ENCODE measurements at regions not wholly inside any gene's neighbourhood (a gene's known extent, or its start where the extent isn't known, plus 50 kb on each side); places are given as distances from the start of the nearest gene placed in this dataset.

DNA sequence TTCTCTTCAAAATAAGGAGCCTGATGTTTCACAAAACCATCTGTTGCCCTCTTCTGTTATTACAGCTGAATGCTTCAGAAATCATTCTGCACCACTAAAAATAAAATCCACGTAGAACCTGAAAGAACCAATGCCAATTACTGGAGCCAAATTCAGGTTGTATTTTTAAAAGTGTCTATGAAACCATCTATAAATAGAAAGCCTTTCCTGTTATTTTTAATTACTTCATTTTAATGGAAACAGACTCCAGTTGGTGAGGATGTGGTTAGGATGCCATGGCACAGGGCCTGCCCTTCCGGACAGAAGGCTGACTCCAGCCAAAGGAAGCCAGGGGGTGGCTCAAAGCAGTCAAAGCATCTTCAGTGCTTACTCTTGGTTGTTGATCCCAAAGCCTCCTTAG lies 119.8 kb downstream of the TENT4A start:
- DNase-seq, result no peak

DNA sequence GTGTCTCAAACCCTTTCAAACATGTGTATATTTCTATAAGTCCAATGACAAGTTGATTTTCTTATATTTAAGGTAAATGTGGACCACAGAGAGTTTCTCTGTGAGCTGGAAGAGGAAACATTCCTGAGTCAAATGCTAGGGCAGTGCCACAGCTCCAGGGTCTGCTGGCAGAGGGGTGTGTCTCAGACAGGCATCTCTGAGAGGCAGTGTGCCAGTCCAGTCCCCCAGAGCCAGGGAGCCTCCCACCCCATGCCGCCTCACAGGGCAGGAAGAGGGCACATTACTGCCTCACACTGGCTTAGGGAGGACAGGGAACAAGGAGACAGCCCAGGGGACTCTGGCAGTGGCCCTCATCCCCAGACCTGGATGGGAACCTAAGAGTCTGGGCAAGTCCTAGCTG lies 120.2 kb downstream of the TENT4A start:
- DNase-seq, result no peak

DNA sequence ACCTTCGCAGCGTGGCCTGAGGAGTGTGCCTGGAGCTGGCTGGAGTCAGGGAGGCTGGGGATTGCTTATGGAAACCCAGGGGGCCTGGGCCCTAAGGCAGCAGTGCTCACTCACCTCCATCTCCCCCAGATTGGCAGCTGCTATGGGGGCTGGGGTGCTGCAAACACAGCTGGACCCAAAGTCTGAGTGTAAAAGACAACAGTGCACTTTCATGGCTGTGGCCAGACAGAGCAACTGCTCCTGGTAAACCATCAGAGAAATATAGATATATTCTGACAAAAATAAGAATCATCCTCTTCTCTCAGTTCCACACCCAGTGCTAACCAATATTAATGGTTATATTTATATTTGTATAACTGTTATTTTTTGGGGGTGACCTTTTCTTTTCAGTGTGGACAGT lies 123.9 kb downstream of the TENT4A start:
- no peak for DNase-seq

DNA sequence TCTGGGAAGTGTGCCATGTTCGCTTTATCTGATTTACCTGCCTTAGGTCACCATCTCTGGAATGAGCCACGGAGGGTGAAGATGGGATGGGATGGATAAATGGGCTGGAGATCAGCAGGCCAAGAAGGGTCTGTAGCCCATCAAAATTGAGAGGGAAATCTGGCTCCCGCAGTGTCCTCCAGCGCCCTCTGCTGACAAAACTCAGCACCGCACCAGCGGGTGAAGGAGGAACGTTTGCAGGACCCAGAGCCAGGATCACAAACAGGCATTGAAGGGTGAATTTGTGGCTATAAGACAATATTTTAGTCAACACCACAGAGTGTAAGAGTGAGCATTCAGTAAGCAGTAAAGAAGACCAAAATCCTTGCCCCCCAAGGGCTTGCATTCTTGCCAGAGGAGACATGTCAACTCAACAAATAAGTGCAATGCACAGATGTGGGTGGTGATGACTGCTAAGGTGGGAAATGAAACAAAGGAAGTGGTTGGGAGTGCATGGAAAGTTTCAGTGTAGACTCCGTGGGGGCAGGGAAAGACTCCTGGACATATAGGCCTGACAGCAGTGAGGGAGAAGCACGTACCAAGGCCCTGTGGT lies 124.4 kb downstream of the TENT4A start:
- no peak for DNase-seq

DNA sequence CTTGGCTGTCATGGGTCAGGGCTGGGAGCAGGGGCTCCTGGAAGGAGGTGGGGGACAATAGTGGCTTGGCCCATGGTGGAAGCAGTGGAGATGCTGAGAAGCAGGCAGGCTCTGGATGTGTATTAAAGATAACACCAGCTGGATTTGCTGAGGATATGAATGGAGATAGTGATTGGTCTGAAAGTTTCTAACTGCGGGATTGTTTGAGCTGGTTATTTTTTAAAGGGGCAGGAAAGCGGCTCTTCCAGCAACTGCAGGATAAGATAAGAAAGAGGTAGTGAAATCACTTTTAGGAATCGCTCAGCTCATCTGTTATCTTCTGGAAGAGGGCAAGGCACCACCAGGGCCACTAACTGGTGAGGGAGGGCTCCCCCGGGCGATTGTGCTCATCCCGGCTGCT lies 125.5 kb downstream of the TENT4A start:
- no peak for DNase-seq

DNA sequence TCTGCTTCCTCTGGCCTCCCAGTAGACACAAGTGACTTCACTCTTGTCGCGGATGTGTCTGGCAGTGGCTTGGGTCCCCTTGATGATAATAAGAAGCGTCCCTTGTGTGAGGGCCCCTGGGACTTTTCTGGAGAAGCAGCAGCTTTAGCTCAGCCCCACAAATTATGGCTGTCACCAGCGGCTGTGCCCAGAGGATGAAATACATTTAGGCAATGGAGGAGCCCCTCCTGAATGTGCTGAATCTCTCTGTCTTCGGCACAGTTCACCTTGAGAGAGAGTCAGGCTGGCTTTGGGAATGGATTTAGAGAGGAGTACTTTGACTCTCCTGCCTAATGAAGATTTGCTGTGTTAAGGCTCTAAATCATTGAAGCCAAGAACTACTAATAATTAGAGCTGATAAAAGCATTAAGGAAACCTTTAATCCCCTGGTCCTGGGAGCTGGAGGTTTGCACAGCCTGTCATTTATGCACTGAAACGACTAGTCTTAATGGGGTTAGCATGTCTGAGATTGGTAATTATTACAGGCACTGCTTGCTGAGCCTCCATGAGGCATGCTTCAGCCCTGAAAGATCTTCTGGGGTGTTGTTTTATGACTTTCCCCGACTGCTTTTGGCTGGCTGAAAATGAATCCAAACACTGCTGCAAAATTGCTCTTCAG lies 127.0 kb downstream of the TENT4A start:
- no peak for DNase-seq

DNA sequence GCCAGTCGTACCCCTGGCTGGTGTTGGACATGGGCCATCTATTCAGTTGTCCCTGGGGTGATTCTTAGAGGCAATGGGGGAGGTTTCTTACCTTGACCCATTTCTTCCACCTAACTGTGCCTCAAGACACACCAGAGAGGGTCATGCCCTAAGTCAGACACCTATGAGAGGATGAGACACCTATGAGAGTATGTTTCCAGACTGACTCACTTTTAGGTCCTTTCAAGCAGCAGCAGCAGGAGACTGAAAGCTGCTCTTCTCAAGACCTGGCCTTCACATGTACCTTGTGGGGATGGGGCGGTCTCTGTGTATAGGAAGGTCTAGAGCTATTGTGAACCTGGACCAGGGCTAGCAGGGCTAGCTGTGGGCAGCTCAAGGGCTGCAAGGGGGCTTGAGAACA lies 130.1 kb downstream of the TENT4A start:
- DNase-seq, result no peak

DNA sequence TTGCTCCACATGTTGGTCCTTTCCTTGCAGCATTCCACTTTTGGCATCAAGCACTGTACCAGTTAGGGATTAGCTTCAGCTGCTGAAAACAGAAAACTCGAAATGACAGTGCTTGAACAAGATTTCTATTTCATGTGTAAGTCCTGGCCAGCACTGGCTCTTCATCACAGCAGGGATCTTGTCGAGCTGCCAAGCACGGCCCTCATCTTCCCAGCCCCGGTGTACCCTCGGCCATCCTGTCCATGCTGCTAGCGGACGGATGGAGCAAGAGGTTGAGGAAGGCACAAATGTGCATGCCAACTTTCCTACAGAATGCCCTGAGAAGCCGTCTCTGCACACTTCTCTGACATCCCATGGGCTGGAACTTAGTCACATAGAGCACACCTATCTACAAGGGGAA lies 130.6 kb downstream of the TENT4A start:
- DNase-seq, result no peak

DNA sequence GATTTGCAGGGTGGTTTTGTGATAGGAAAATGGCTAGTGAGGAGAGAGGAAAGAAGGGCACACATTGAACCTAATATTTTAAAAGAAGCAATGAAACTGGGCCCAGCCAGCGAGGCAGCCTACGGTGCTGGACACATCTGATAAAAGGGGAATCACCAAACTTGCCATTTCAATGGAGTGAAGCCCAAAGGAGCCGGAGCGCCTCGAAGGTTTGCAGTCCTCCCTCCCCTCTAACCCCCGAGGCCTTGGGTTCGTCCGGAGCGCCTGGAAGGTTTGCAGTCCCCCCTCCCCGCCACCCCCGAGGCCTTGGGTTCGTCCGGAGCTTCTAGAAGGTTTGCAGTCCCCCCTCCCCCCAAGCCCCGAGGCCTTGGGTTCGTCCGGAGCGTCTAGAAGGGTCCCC lies 132.6 kb downstream of the TENT4A start:
- no peak for DNase-seq

DNA sequence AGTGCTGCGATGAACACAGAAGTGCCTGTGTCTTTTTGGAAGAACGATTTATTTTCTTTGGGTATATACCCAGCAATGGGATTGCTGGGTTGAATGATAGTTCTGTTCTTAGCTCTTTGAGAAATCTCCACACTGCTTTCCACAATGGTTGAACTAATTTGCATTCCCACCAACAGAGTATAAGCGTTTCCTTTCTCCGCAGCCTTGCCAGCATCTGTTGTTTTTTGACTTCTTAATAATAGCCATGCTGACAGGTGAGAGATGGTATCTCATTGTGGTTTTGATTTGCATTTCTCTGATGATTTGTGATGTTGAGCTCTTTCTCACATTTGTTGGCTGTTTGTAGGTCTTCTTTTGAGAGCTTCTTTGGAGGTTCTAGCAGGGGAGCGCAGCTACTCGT lies 134.6 kb downstream of the TENT4A start:
- no peak for DNase-seq

DNA sequence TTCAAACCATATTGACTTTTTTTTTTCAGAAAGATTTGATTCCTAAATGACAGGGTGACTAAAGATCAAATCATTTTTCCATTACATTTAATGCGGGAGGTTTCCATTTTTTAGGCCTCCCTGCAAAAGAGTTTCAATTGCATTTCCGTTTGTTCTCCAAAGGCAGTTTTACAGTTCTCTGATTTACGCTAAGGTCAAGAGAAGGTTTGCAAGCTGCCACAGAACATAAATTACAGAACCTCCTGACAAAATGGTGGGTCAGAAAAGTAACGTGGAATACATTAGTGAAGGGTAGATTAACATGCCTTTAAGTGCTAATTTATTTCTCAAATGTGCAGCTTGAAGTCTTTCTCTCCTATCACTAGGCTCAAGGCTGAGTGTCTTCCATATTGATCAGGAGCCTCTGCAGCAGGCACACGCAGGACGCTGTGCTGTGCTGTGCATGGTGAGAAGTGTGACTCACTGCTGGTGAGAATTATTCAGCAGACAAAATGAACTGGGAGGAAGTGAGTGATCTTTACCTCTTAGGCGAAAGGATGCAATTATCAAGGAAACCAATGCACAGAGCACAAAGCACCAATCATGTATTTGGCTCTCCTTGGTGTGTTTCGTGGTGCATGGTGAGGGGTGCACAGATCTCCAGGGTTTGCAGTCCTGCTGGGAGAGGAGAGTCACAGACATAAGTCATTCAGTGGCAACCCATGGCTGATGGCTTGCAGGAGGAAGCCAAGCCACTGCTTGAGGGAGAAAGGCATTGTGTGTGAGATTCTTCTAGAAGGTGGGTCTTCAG lies 136.3 kb downstream of the TENT4A start:
- DNase-seq, result no peak

DNA sequence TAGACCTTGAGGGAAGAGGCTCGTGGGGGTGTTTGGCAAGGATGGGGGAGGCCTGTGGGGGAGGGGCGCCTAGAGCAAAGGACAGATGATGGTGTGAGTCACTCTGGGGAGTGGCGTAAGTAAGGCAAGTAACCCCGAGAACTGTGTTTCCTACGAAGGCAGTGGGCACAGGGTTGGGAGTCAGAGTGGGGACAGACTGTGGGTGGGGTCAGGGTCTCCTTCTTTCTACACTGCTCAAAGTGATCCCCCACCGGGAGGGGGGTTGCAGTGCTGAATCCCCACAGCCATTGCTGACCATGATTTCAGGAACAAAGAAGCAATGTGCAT lies 136.8 kb downstream of the TENT4A start:
- DNase-seq, result no peak

DNA sequence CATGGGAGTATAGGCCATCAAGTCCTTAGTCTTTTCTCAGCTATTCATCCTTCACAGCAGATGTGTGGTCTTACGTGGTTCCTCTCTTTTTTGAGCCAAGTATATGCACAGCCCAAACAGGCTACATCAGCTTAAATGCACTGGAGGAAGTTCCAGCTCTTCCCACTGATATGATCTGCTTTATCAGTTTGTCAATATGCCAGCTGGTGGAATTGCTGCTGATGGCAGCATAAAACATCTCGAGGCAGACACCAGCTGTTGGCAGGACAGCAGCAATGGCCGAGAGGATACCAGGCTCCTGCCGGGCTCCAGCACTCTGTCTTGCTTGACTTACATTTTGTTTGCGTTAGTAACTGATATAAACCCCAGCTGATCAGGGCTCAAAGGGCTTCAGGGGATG lies 143.4 kb downstream of the TENT4A start:
- DNase-seq, result no peak

DNA sequence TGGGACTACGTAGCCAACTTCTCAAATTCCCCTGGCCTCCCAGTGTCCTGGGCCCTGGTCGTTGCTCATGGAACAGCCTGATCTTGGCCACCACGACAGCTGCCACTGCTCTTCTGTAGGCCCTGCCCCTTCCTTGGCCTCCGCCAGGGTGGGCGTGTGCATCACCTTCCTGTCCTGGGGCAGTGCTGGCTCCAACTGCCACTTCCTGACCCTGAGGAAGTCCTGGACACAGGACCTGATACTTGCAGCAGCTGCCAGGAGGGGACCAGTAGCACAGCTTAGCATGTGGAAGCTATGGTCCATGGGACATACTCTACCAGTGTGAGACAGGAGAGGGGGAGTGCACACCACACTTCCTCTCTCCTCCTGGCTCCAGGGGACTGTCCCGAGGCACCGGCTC lies 145.2 kb downstream of the TENT4A start:
- DNase-seq, result no peak

DNA sequence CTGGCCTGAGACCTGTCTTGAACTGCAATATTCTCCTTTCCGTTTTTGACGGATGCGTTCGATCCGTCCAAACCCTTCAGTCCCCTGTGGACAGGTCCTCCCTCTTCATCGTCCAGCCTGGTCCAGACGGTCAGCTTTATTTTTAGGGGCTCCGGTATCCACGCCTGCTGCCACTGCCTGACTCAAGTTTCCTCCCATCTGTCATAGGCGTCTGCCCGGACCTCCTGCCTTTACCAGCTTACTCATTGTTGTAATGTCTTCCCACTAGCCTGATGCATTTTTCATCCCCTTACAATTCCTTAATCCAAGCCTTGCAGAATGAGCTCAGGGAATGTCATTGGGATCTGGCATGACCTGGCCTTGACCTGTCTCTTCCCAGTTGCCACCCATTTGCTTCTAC lies 145.8 kb downstream of the TENT4A start:
- no peak for DNase-seq

DNA sequence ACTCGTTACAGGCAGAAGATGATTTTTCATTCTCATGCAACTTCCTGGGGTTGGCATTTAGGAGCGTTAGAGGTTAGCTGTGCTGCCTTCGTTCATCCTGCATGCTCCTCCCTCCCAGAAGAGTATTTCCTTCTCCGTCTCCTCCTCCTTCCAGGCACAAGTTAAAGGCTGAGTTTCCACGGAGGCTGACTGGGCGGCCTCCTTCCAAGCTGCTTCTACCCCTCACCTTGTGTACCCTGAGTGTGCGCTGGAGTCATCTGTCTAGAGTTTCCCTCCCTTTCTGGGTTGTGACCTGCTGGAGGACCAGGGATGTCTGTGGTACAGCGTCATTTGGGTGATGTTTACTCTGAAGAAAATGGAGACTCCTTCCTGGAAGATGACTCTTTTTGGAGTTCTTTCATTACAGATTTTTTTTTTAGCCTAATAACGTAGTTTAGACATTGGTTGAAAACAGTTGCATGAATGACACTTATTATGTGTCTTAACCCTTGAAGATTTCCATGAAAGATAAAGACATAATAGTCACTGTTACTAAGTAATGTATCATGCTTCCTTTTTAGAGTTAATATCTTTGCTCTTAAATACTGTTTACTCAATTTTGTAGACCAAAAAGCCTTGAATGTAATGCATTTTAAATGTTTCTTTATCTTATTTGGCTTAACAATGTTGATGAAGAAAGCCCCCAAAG lies 146.9 kb downstream of the TENT4A start:
- no peak for DNase-seq

DNA sequence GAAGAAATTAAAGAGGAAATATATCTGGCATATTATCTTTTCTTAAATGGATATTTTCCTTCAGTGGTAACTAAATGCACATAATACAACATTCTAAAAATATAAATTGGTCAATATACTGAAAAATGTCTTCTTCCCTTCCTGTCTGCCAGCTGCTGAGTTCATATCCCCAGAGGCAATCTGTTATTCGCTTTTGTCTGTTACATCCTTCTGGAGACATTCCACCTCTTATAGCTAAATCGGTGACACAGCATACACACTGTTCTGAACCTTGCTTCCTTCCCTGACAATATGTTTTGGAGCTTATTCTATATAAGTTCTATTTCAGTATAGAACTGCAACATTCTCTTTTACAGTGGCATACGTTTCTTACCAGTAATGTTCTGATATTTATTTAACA lies 147.8 kb downstream of the TENT4A start:
- DNase-seq, result no peak

DNA sequence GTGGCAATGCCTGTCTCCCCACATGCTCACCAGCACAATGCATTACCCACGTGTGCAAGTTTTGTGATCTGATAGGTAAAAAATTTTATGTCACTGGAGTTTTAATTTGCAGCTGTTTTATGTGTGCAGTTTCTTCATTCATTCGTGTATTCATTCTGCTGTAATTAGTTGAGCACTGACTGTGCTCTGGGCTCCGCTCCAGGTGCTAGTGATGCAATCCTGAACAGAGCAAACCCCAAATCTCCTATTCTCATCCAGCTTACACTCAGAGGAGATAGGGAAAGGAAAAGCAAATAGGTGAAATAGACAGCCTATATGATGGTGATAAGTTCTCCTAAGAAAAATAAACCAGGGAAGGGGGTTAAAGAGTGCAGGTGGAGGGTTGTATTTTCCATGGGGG lies 148.4 kb downstream of the TENT4A start:
- DNase-seq, result no peak

DNA sequence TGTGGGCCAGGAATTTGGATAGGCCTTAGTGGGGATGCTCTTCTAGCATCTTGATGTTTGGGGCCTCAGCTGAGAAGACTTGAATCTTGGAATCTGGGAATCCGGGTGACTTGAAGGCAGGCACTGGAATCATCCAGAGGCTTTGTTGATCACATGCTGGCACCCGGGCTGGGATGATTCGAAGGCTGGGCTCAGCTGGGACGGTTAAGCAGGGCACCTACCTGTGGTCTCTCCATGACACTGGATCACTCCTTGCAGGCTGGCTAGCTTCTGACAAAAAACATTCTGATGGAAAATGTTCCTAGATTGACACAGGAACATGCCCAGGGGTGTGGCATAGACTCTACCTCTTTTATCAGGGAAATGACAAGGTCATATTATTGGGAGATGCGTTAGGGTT lies 149.1 kb downstream of the TENT4A start:
- DNase-seq, result no peak

DNA sequence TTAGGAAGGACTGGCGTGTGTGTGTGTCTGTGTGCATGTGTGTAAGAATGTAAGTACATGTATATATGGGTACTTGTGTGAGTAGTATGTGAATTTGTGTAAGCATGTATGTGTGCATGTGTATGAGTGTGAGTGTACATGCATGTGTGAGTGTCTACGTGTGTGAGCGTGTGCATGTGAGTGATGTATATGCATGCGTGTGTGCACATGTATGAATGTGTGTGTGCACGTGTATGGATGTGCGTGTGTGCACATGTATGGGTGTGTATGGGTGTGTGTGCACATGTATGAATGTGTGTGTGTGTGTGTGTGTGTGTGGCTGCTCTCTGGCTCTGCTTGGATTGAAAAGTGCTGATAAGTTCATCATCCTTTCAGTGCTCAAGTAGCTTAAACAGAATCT lies 154.5 kb downstream of the TENT4A start:
- DNase-seq, result no peak

DNA sequence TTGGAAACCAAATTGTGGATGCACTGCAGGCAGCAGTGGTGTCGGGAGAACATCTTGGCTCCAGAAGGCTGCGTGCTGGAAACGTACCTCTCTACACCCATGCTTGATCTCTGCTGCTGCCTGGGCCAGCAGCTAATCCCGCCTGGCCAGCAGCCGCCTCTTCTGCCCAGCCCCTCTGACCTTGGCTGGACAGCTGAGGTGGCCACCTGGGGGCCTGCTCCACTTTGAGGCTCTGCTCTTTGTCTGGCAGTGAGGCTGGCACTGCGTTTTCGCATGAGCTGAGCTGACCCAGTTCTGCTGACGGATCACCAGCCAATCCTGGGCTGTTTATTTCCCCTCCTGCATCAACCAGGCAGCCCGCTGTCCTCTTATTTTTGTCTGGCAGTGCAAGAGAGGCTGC lies 154.9 kb downstream of the TENT4A start:
- DNase-seq, result no peak

DNA sequence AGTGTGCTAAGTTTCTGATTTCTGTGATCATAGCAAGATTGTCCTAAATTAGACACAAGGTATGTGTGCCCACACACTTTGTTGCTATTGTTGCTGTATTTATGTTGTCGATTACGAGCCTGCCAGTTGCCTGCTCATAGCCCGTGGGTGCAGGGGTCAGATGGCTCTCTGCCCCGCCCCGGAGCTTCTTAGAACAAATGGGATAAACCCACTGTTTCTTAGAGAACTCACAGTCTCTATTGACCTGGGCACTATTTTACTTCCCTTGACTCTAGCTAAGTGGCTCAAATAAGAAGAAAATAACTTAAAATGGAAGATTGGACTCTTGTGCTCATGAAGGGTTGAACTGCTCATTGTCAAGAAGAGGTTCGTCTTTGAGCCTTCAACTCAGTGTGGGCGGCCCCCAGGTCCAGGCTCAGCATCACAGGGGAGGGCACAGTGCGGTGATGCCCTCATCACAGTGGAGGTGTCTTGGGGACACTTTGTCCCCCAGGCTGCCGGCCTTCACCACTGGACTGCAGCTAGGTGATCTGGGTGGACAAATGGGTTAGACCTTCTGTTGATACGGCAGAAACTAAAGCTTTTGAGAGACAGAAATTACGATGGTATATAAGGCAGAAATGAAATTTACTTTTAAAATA lies 155.5 kb downstream of the TENT4A start:
- no peak for DNase-seq

DNA sequence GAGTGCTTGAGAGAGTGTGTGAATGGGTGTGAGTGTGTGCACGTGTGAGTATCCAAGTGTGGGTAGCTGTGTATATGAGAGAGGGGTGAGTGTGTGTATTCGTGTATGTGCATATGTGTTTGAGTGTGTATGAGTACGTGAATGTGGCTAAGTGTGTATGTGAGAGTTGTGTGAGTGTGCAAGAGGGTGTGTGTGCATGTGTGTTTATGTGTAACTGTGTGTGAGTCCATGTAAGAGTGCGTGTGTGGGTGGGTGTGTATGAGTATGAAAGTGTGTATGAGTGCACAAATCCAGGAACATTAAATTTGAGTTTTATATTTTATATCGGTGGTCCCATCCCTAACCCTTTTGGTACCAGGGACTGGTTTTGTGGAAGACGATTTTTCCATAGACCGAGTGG lies 156.4 kb downstream of the TENT4A start:
- no peak for DNase-seq
